T-helper 17 cell (primary cell): ENCODE measurements at regions not wholly inside any gene's neighbourhood (a gene's known extent, or its start where the extent isn't known, plus 50 kb on each side); places are given as distances from the start of the nearest gene placed in this dataset.
"Not testable (repeated sequence)": the region's sequence is repeated elsewhere in the genome, so short reads cannot be mapped to it uniquely, and the experiment has no call there.

Experiments
- ATAC-seq: fragments of 150-1000 bp; cut with Tn5 transposase; 2 replicates; pipeline ENCODE4 v1.10.0; 2021; ENCODE audit warnings: mild to moderate bottlenecking, moderate library complexity
- DNase-seq, 3 donors: peaks; one replicate each; pipeline versions ENCODE4 v3.0.0 to v3.0.0-alpha.2; 2020 to 2021
- H3K9me3 ChIP-seq: one replicate; pipeline ENCODE4 v1.7.0; 2013; ENCODE audit warnings: low read length, mild to moderate bottlenecking; ENCODE audit not compliant: control insufficient read depth, poor library complexity, severe bottlenecking
- H3K27ac Mint-ChIP-seq: one replicate; pipeline ENCODE4 v1.8.0; 2022; ENCODE audit warnings: mild to moderate bottlenecking, moderate library complexity, mixed read lengths
- H3K27me3 Mint-ChIP-seq: one replicate; pipeline ENCODE4 v1.8.0; 2022; ENCODE audit warnings: mixed read lengths
- H3K36me3 Mint-ChIP-seq: one replicate; pipeline ENCODE4 v1.8.0; 2022; ENCODE audit warnings: low read depth, mixed read lengths
- H3K4me1 Mint-ChIP-seq: one replicate; pipeline ENCODE4 v1.8.0; 2022; ENCODE audit warnings: mild to moderate bottlenecking, mixed read lengths
- H3K4me3 Mint-ChIP-seq: one replicate; pipeline ENCODE4 v1.8.0; 2022; ENCODE audit warnings: mild to moderate bottlenecking, moderate library complexity, mixed read lengths

DNA sequence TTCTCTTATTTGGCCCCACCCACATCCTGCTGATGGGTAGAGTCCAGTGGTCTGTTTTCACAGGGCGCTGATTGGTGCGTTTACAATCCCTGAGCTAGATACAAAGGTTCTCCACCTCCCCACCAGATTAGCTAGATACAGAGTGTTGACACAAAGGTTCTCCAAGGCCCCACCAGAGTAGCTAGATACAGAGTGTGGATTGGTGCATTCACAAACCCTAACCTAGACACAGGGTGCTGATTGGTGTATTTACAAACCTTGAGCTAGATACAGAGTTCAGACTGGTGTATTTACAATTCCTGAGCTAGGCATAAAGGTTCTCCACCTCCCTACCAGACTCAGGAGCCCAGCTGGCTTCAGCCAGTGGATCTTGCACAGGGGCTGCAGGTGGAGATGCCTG, 326.4 kb upstream of the USP9Y start:
- H3K27me3 Mint-ChIP-seq, ATAC-seq: not testable (repeated sequence)

GRCh38 chrY:12391655-12392559, 309.1 kb upstream of the USP9Y start:
- not testable (repeated sequence) for H3K27me3 Mint-ChIP-seq, ATAC-seq, H3K36me3 Mint-ChIP-seq, H3K27ac Mint-ChIP-seq, H3K9me3 ChIP-seq, DNase-seq, H3K4me3 Mint-ChIP-seq, H3K4me1 Mint-ChIP-seq

More for the DNA sequence above, 326.4 kb upstream of the USP9Y start:
- not testable (repeated sequence) for H3K9me3 ChIP-seq, H3K4me1 Mint-ChIP-seq, H3K36me3 Mint-ChIP-seq, DNase-seq, H3K27ac Mint-ChIP-seq, H3K4me3 Mint-ChIP-seq

- ATAC-seq (no peak), DNase-seq (no peak)
- H3K4me1 Mint-ChIP-seq, result peaks cover 2% of the 10 kb centered on the region
- no peak overlapping the region for H3K4me3 Mint-ChIP-seq
- H3K9me3 ChIP-seq, result no peaks in the 10 kb centered on the region
- no peak overlapping the region for H3K27ac Mint-ChIP-seq
- no peaks in the 10 kb centered on the region for H3K27me3 Mint-ChIP-seq
- H3K36me3 Mint-ChIP-seq, result no peaks in the 10 kb centered on the region
Measured at GRCh38 chrY:12393190-12393589, 307.8 kb upstream of the USP9Y start.

DNA sequence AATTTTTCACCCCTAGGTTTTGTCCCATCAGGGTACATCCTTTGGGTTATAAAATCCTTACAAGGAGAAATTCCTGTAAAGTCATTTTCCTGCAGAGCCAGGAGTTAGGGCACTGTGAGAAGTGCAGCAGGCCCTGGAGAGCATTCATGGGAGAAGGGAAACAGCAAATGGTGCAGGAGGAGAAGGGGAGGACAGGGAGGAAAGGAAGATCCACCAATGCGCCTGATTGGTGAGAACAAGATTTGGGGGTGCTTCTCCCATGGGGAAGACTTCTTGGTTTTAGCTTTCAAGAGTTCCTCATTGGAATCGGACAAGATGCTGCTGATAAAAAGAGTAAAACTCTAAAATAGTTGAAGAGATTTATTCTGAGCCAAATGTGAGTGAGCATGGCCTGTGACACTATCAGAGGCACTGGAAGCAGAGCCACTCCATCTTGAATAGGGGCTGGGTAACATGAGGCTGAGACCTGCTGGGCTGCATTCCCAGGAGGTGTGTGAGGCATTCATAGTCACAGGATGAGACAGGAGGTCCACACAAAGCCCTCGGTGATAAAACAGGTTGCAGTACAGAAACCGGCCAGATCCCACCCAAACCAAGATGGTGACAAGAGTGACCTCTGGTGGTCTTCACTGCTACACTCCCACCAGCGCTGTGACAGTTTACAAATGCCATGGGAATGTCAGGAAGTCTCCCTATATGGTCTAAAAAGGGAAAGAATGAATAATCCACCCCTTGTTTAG, 305.5 kb upstream of the USP9Y start:
- not testable (repeated sequence) for H3K36me3 Mint-ChIP-seq, H3K4me1 Mint-ChIP-seq, H3K27ac Mint-ChIP-seq, DNase-seq, H3K9me3 ChIP-seq, H3K27me3 Mint-ChIP-seq, ATAC-seq, H3K4me3 Mint-ChIP-seq

DNA sequence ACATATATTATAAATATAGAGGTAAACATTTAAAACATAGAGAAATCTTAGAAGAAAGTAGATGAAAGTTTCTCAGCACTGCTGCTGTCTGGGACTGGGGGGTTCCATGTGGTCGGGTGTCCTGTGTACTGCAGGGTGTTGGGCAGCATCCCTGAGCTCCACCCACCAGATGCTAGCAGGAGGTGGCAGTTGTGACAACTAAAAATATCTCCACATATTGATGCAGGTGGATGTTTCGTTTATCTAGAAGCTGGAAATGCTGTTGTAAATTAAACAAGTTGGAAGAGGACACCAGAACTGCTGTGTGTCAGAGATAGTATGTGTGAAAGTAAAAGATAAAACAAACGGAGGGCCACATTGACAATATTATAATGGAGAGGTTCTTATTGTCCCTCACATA, 297.1 kb upstream of the USP9Y start:
- no peak for ATAC-seq
- no peaks in the 10 kb centered on the region for H3K4me1 Mint-ChIP-seq
- H3K27ac Mint-ChIP-seq, result no peak overlapping the region
- H3K9me3 ChIP-seq, result no peaks in the 10 kb centered on the region
- no peaks in the 10 kb centered on the region for H3K36me3 Mint-ChIP-seq
- DNase-seq, result no peak
- no peaks in the 10 kb centered on the region for H3K27me3 Mint-ChIP-seq
- H3K4me3 Mint-ChIP-seq, result no peak overlapping the region

DNA sequence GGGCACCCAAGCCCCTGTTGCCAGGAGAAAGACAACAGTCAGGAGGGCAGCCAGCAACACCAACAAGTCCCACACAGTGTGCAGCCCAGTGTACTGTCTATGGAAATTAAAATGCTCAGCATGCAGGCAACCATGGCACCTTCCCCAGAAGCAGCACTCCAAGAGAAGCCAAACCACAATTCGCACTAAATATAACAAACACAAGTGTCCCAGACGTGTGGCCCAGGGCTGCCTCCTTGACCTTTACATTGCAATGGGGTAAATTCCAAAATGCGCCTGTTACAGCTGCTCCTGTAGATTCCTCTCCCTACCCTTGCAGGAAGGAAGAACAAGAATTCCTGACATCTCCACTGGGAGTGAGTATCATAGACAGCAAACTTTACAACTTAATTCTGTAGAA, 292.8 kb upstream of the USP9Y start:
- H3K27ac Mint-ChIP-seq, result no peak overlapping the region
- H3K36me3 Mint-ChIP-seq, result no peaks in the 10 kb centered on the region
- no peaks in the 10 kb centered on the region for H3K27me3 Mint-ChIP-seq
- H3K4me1 Mint-ChIP-seq, result no peaks in the 10 kb centered on the region
- no peak overlapping the region for H3K4me3 Mint-ChIP-seq
- H3K9me3 ChIP-seq, result no peaks in the 10 kb centered on the region
- ATAC-seq (no peak), DNase-seq (no peak)

DNA sequence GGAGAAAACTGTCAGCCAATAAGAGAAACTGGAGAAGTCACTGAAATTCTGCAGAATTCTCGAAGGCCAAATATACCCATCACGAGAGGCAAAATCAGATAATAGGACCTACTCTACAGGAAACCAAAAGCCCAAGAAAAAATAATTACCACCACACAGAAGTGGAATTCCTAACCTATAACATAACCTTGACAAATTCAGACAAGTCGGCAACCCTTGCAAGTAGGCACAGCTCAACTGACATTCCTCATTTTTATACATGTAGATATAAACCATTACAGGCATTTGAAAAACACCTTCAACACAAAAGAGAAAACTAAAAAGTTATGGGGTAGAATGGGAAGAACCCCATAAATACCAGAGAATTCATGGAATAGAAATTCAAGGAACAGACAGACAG, 290.3 kb upstream of the USP9Y start:
- H3K36me3 Mint-ChIP-seq, result no peaks in the 10 kb centered on the region
- DNase-seq (no peak), ATAC-seq (no peak)
- H3K4me1 Mint-ChIP-seq, result no peaks in the 10 kb centered on the region
- H3K9me3 ChIP-seq, result no peaks in the 10 kb centered on the region
- peak overlapping the region; percentile 37 for H3K27ac Mint-ChIP-seq
- H3K27me3 Mint-ChIP-seq, result no peaks in the 10 kb centered on the region
- H3K4me3 Mint-ChIP-seq, result no peak overlapping the region

- DNase-seq (no peak), ATAC-seq (no peak)
- no peaks in the 10 kb centered on the region for H3K27me3 Mint-ChIP-seq
- no peaks in the 10 kb centered on the region for H3K36me3 Mint-ChIP-seq
- no peak overlapping the region for H3K27ac Mint-ChIP-seq
- peak overlapping the region; percentile 39 for H3K4me3 Mint-ChIP-seq
- H3K4me1 Mint-ChIP-seq, result no peaks in the 10 kb centered on the region
- no peaks in the 10 kb centered on the region for H3K9me3 ChIP-seq
Measured at GRCh38 chrY:12421072-12421787, 279.8 kb upstream of the USP9Y start.

DNA sequence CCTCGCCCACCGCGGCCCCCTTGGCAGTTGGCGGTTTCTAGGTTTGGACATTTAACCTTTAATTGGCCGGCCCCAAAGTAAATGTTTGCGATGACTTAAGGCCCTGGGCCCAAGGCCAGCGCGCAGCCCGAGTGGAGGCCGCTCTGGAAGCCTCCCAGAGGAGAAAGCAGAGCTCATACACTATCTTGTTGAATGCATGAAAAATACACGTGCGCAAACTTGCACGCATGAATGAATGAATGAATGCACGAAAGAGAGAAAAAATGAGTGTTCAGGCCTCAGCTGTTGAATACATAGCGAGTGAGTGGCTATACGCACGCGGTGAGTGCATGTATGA, 279.3 kb upstream of the USP9Y start:
- DNase-seq (no peak), ATAC-seq (no peak)
- H3K27ac Mint-ChIP-seq, result no peak overlapping the region
- H3K9me3 ChIP-seq, result no peaks in the 10 kb centered on the region
- H3K4me1 Mint-ChIP-seq, result no peaks in the 10 kb centered on the region
- H3K36me3 Mint-ChIP-seq, result no peaks in the 10 kb centered on the region
- H3K27me3 Mint-ChIP-seq, result no peaks in the 10 kb centered on the region
- H3K4me3 Mint-ChIP-seq, result no peak overlapping the region

DNA sequence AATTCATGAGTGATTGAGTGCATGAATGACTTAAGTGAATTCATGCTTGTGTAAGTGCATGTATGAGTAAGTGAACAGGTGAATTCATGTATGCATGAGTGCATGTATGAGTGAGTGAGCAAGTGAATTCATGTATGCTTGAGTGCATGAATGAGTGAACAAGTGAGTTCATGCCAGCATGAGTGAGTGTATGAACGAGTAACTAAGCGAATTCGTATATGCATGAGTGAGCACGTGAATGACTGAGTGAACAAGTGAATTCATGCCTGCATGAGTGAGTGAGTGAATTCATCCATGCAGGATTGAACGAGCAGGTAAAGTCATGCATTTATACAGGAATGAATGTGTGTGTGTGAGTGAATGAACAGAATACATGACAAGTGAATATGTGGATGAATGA, 278.5 kb upstream of the USP9Y start:
- no peak overlapping the region for H3K4me3 Mint-ChIP-seq
- H3K9me3 ChIP-seq, result no peaks in the 10 kb centered on the region
- DNase-seq (no peak), ATAC-seq (no peak)
- H3K27me3 Mint-ChIP-seq, result no peaks in the 10 kb centered on the region
- no peaks in the 10 kb centered on the region for H3K4me1 Mint-ChIP-seq
- H3K27ac Mint-ChIP-seq, result no peak overlapping the region
- H3K36me3 Mint-ChIP-seq, result no peaks in the 10 kb centered on the region

DNA sequence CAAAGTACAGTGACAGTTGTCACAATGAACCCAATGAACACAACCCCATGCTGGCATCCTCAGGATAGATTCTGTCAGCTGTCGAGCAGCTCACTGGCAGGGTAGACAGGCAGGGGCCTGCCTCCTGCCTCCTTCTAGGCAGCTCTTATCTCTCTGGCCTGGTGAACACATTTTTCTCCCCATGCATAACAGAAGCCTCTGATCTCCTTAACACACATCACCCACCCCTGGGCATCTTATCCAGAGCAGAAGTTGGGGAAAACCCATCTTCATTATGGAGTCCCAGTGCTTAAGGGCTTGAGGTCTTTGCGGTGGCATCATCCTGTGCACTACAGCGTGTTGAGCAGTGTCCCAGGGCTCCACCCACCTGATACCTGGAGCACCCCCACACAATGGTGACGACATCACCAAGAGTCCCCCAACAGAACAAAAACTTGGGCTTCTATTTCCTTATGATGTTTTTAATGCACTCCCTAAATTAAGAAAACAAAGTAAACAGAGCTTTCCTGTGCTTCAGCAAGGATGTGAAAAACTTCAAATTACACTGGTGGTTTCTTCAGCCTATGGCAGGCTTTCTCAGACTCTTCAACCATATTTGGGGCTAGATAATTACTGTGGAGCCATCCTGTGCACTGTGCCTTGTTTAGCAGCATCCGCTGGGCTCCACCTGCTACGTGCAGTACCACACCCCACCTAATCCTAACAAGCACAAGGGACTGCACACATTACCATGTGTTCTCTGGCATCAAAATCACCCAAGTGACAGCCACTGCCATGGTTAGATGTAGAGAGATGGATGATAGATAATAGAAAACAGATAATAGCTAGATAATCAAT, 277.4 kb upstream of the USP9Y start:
- Mint-ChIP-seq H3K4me1 (no peaks in the 10 kb centered on the region), H3K36me3 (no peaks in the 10 kb centered on the region), H3K27ac (no peak overlapping the region), H3K4me3 (no peak overlapping the region), H3K27me3 (no peaks in the 10 kb centered on the region)
- DNase-seq (no peak), ATAC-seq (no peak)
- no peaks in the 10 kb centered on the region for H3K9me3 ChIP-seq

DNA sequence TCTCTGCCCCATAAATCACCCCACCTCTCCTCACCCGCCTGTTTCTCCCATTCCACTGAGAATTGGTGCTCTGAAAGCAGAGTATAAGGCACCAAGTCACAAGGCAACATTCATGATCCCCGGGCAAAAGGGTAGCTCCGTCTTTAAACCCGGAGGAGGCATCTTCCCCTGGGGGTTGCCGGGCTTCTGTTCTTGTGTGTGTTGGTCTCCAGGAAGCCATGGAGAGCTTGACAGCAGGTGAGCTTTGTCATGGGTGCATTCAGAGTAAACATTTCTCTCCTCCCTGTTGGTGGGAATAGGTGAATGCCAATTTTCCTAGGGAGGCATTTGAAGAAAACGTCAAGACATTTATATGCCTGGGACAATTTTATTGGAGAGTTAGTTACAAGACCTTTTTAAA, 275.5 kb upstream of the USP9Y start:
- H3K27ac Mint-ChIP-seq, result no peak overlapping the region
- H3K9me3 ChIP-seq, result no peaks in the 10 kb centered on the region
- no peaks in the 10 kb centered on the region for H3K27me3 Mint-ChIP-seq
- H3K4me1 Mint-ChIP-seq, result no peaks in the 10 kb centered on the region
- no peaks in the 10 kb centered on the region for H3K36me3 Mint-ChIP-seq
- DNase-seq (no peak), ATAC-seq (no peak)
- H3K4me3 Mint-ChIP-seq, result no peak overlapping the region

- no peak for DNase-seq
- Mint-ChIP-seq H3K27ac (no peak overlapping the region), H3K4me3 (no peak overlapping the region), H3K4me1 (no peaks in the 10 kb centered on the region), H3K27me3 (no peaks in the 10 kb centered on the region), H3K36me3 (no peaks in the 10 kb centered on the region)
- no peaks in the 10 kb centered on the region for H3K9me3 ChIP-seq
- no peak for ATAC-seq
Measured at GRCh38 chrY:12427361-12427760, 273.7 kb upstream of the USP9Y start.
